Activated effector memory CD4-positive, alpha-beta T cell treated with Interleukin-2 at 50 U/mL for 16 hours (primary cell): ENCODE measurements at regions not wholly inside any gene's neighbourhood (a gene's known extent, or its start where the extent isn't known, plus 50 kb on each side); places are given as distances from the start of the nearest gene placed in this dataset.

Experiments used
- DNase-seq: peaks from one replicate; pipeline ENCODE4 v3.0.0-alpha.2; 2020

- DNase-seq, result no peak
Observed at GRCh38 chr2:220143336-220143735, 515.9 kb downstream of the SLC4A3 start.

- no peak for DNase-seq
Observed at GRCh38 chr2:220144411-220144810, 517.0 kb downstream of the SLC4A3 start.

GRCh38 chr2:220147161-220148038 lies 520.0 kb downstream of the SLC4A3 start:
- no peak for DNase-seq

GRCh38 chr2:220148471-220149248 lies 521.2 kb downstream of the SLC4A3 start:
- DNase-seq, result no peak

- DNase-seq, result no peak
Observed at GRCh38 chr2:220151341-220151740, 523.9 kb downstream of the SLC4A3 start.

GRCh38 chr2:220152281-220152935 lies 525.0 kb downstream of the SLC4A3 start:
- DNase-seq, result no peak

GRCh38 chr2:220153118-220153517 lies 525.7 kb downstream of the SLC4A3 start:
- no peak for DNase-seq

- DNase-seq, result no peak
Observed at GRCh38 chr2:220154304-220154703, 526.9 kb downstream of the SLC4A3 start.

GRCh38 chr2:220157312-220157711 lies 529.9 kb downstream of the SLC4A3 start:
- no peak for DNase-seq

GRCh38 chr2:220159738-220160137 lies 532.3 kb downstream of the SLC4A3 start:
- DNase-seq, result no peak

GRCh38 chr2:220162320-220162719 lies 534.9 kb downstream of the SLC4A3 start:
- DNase-seq, result no peak

GRCh38 chr2:220163486-220163885 lies 536.1 kb downstream of the SLC4A3 start:
- no peak for DNase-seq

GRCh38 chr2:220165401-220165800 lies 538.0 kb downstream of the SLC4A3 start:
- no peak for DNase-seq

GRCh38 chr2:220166616-220167015 lies 539.2 kb downstream of the SLC4A3 start:
- DNase-seq, result no peak

GRCh38 chr2:220167956-220168355 lies 540.5 kb downstream of the SLC4A3 start:
- DNase-seq, result no peak

- no peak for DNase-seq
Observed at GRCh38 chr2:220168891-220169546, 541.6 kb downstream of the SLC4A3 start.

GRCh38 chr2:220174826-220175225 lies 547.4 kb downstream of the SLC4A3 start:
- DNase-seq, result no peak

- no peak for DNase-seq
Observed at GRCh38 chr2:220175967-220176366, 548.5 kb downstream of the SLC4A3 start.

GRCh38 chr2:220178991-220179695 lies 551.7 kb downstream of the SLC4A3 start:
- DNase-seq, result no peak

- DNase-seq, result no peak
Observed at GRCh38 chr2:220181165-220181564, 553.7 kb downstream of the SLC4A3 start.

GRCh38 chr2:220182790-220183189 lies 555.4 kb downstream of the SLC4A3 start:
- no peak for DNase-seq

GRCh38 chr2:220185766-220186305 lies 558.4 kb downstream of the SLC4A3 start:
- no peak for DNase-seq
